H54 (cell line): ENCODE measurements at regions not wholly inside any gene's neighbourhood (a gene's known extent, or its start where the extent isn't known, plus 50 kb on each side); places are given as distances from the start of the nearest gene placed in this dataset.
"Not testable (repeated sequence)": the region's sequence is repeated elsewhere in the genome, so short reads cannot be mapped to it uniquely, and the experiment has no call there.

Experiments used
- DNase-seq: peaks from one replicate; pipeline ENCODE4 v3.0.0; 2011; ENCODE audit warnings: low spot score, mixed read lengths; ENCODE audit not compliant: insufficient read length
- FAIRE-seq: peaks from 3 replicates; lab custom pipeline; 2011; peaks lifted over from hg19 to GRCh38; lab: Jason Lieb, UNC
- POLR2A ChIP-seq: IDR thresholded peaks from 2 replicates; pipeline ENCODE4 v1.6.1; 2011; ENCODE audit warnings: low read depth, mild to moderate bottlenecking, low read length

DNA sequence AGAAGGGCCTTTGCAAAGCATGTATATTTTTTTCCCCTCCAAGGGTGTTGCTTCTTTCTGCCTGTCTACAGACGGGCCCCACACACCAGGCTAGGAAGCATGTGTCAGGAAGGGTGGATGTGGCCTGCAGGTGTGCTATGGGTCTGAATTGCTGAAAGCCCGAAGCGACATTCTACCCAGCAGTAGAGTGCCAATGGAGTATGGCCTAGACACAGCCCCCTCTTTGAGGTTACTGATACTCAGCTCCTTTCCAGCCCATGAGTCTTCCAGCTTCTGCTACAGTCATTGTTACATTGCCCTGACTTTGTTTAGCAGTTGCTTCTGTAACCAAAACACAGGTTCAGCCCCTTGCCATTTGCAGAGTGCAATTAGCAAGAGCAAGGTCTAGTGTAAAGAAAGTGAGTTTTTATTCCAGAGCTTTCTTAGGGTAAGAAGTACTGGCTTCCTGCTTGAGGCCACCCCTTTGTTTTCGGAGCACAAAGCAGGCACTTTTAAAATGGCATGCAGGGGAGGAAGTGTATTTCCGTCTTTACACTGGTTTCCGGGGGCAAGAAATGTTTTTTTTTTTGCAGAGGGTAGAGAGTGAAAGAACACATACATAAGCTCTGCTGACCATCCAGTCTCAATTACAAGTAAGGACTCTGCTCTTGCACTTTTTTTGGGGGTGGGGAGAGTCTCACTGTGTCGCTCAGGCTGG, 428.0 kb upstream of the AMELY start:
- DNase-seq (no peak), FAIRE-seq (no peak)
- no peak for TF ChIP-seq POLR2A

- no peak for FAIRE-seq
- TF ChIP-seq POLR2A: no peak
- no peak for DNase-seq
These were observed 424.7 kb upstream of the AMELY start for GRCh38 chrY:7336023-7336873.

DNA sequence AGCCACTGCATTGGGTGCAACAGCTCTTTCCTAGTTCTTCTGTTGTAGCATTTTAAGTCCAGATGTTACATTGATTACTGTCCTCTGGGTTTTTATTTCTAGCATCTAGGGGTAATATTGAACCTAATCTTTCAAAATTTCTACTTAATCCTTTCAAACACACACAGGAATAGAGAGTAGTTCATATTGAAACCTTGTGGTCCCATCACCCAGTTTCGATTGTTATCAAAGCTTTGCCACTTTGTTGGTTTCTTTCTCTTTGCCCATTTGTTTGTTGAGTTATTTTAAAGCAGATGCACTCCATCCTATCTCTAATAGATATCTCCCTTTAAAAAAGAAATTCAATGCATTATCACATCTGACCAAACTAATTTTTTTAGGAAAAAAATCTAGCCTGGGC, 422.9 kb upstream of the AMELY start:
- no peak for FAIRE-seq

DNA sequence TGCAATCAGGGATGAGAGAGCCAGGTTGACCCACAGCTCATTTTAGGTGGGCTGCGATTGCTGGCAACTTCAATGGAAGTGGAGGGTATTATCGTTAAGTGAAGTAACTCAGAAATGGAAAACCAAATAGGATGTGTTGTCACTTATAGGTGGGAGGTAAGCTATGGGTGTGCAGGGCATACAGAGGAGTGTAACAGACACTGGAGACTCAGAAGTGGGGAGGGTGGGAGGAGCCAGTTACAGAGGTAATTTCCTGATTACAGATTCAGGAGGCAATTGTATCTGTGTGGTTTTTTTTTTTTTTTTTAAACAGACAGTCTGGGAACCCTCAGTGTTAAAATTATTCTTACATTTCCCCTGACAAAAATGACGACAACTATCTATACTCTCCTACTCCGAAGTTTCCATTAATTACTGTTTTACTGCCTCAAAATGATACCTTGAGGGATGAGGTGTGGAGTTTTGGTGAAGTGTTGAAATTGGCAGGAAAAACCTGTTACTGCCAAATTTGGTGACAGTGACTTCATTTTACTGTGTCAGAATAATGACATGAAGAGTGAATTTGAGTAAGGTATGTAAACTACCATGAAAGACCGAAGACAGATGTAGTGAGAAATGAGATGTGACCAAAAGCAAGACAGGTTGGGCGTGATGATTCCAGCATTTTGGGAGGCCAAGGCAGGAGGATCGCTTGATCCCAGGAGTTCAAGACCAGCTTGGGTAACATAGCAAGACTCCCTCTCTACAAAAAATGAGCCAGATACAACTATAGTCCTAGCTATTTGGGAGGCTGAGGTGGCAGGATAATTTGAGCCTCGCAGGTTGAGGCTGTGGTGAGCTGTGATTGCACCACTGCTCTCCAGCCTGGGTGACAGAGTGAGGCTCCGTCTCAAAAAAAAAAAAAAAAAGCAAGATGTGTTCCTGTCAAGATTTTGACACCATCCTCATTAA, 415.0 kb upstream of the AMELY start:
- FAIRE-seq (no peak), DNase-seq (no peak)
- no peak for TF ChIP-seq POLR2A

More for the DNA sequence above, 422.9 kb upstream of the AMELY start:
- TF ChIP-seq POLR2A: no peak
- no peak for DNase-seq

DNA sequence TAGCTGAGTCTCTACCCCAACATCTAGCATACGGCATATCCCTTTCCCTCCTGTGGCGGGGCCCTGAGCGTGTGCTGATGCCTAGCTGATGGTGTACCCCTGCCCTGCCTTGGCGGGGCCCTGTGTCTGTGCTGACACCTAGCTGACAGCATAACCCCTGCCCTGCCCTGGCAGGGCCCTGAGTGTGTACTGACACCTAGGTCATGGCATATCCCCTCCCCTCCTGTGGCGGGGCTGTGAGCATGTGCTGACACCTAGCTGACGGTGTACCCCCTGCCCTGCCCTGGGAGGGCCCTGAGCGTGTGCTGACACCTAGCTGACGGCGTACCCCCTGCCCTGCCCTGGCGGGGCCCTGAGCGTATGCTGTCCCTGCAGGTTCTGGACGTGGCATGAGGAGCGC, 414.0 kb upstream of the AMELY start:
- FAIRE-seq: no peak

DNA sequence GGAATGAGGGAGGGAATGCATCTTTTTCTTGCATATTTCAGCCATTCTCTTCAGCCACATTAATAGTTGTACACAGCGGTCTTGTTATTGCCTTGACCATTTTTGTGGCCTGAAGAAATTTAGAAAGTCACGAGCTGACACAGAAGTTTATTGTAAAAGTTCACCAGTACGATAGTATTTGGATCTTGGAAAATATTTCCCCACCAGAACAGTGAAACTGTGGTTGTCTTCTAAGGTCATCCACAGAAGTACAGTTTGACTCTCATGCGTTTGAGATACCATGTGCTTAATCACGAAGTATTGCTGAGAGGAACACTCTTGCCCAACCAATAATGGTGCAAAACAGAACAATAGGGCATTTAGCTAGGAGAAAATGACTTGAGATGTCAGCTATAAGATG, 409.2 kb upstream of the AMELY start:
- TF ChIP-seq POLR2A: no peak
- no peak for DNase-seq
- no peak for FAIRE-seq

More for the DNA sequence above, 414.0 kb upstream of the AMELY start:
- no peak for DNase-seq
- TF ChIP-seq POLR2A: no peak

GRCh38 chrY:7320171-7320570, 408.6 kb upstream of the AMELY start:
- not testable (repeated sequence) for FAIRE-seq

DNA sequence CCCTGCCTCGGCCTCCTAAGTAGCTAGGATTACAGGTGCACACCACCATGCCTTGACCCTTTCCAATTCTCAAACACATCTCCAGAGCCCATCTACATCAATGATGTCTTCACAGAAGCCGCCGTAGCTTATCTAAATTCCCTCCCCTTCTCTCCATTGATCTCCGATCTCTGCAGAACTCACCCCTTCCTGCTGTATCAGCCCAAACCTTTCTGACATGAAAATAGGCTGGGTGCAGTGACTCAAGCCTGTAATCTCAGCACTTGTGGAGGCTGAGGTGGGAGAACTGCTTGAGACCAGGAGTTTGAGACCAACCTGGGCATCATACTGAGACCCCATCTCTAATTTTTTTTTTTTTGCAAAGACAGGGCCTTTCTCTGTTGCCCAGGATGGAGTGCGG, 406.6 kb upstream of the AMELY start:
- no peak for FAIRE-seq
- no peak for TF ChIP-seq POLR2A
- DNase-seq: no peak

More at GRCh38 chrY:7320171-7320570, 408.6 kb upstream of the AMELY start:
- not testable (repeated sequence) for DNase-seq

- DNase-seq (no peak), FAIRE-seq (no peak)
- TF ChIP-seq POLR2A: no peak
These were observed 406.0 kb upstream of the AMELY start for GRCh38 chrY:7317571-7317970.

- no peak for FAIRE-seq
- DNase-seq: no peak
- TF ChIP-seq POLR2A: no peak
These were observed 399.1 kb upstream of the AMELY start for GRCh38 chrY:7310482-7311269.

DNA sequence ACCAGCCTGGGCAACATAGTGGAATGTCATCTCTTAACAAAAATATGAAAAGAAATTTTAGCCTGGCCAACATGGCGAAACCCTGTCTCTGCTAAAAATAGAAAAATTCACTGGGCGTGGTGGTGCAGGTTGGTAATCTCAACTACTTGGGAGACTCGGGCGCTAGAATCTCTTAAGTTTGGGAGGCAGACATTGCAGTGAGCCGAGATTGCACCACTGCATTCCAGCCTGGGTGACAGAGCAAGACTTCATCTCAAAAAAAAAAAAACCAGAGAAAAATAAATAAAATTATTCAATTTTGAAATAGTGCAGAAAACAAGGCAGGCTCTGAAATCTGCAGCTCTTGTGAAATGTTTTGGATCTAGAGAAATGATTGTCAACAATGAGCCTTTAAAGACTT, 397.3 kb upstream of the AMELY start:
- TF ChIP-seq POLR2A: no peak
- DNase-seq: no peak
- FAIRE-seq: no peak

DNA sequence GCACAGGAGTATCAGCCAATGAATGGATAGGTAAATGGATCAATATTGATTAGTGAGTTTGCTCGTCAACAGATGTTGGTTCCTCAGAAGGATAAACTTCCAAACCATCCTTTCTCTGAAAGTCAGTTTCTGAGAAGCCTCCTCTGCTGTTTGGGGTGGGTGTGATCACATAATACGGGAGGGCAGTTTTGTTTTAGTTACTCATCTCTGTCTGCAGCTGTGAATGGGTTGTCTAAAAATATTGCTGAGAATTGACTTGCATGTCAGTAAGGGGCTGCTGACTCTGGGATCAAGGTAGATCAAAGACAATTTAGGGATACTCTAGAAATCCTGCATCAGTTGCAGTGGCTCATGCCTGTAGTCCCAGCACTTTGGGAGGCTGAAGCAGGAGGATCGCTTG, 390.8 kb upstream of the AMELY start:
- DNase-seq: no peak
- no peak for FAIRE-seq
- TF ChIP-seq POLR2A: no peak

DNA sequence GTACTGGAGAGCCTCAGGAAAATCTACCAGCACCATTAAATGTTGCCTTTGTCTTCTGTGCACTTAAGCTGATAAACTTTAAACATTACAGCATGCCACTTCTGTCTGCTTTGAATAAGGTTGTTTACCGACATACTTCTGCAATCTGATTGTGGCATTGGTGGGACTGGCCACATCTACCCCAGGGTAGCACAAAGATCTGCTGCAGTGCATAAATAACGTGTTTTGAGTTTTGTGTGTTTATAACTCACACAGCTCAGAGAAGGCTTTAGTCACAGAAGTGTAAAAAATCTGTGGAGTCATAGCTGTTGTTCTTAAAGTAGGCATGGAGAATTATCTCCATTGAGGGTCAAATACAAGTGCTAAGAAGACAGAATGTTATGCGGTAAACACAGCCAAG, 388.4 kb upstream of the AMELY start:
- FAIRE-seq: no peak
- TF ChIP-seq POLR2A: no peak

More for the DNA sequence above, 388.4 kb upstream of the AMELY start:
- no peak for DNase-seq
